IMR-90 (cell line): ENCODE measurements at regions not wholly inside any gene's neighbourhood (a gene's known extent, or its start where the extent isn't known, plus 50 kb on each side); places are given as distances from the start of the nearest gene placed in this dataset.

Source experiments
- ATAC-seq: fragments of 200-7000 bp; cut with Tn5 transposase; 2 replicates; pipeline ENCODE4 v1.9.1; 2020; ENCODE audit warnings: low read depth, mild to moderate bottlenecking, moderate library complexity
- BruUV-seq: library from RNA; stranded (reverse); fragments of 400-500 nt; replicated peaks from 2 replicates; lab custom pipeline; 2021; lab: Mats Ljungman, UMichigan
- CTCF ChIA-PET: fragments of 300-600 bp; formaldehyde crosslinking; extraction: SDS; loops from one replicate; lab custom pipeline; 2021; ENCODE audit warnings: antibody characterized with exemption; lab: Yijun Ruan, JAX
- POLR2A ChIA-PET: fragments of 300-600 bp; sonication (Branson Sonifier 250); formaldehyde crosslinking; loops from one replicate; lab custom pipeline; 2022; ENCODE audit warnings: antibody characterized with exemption; ENCODE audit not compliant: unreplicated experiment; lab: Charles Lee
- DNase-seq: peaks from one replicate; pipeline ENCODE4 v3.0.0; 2013
- H2AFZ ChIP-seq: replicated peaks from 2 replicates; pipeline ENCODE3; 2013; ENCODE audit warnings: low read length, mild to moderate bottlenecking; ENCODE audit not compliant: poor library complexity
- H2AK5ac ChIP-seq: 2 replicates; pipeline ENCODE4 v1.6.1; 2013; ENCODE audit warnings: low read depth, low read length, inconsistent platforms
- H2AK9ac ChIP-seq: replicated peaks from 2 replicates; pipeline ENCODE3; 2013; ENCODE audit warnings: mild to moderate bottlenecking, low read depth, low read length, moderate library complexity; ENCODE audit not compliant: poor library complexity
- H2BK120ac ChIP-seq: 2 replicates; pipeline ENCODE4 v1.6.1; 2013; ENCODE audit warnings: low read depth, low read length, inconsistent platforms
- H2BK15ac ChIP-seq: 3 replicates; pipeline ENCODE4 v1.6.1; 2013; ENCODE audit warnings: low read depth, low read length, inconsistent platforms
- H2BK20ac ChIP-seq: 2 replicates; pipeline ENCODE4 v1.6.1; 2013; ENCODE audit warnings: low read depth, mild to moderate bottlenecking, inconsistent platforms, low read length, moderate library complexity
- H2BK5ac ChIP-seq: 2 replicates; pipeline ENCODE4 v1.6.1; 2013; ENCODE audit warnings: mild to moderate bottlenecking, low read depth, low read length, inconsistent platforms; ENCODE audit not compliant: poor library complexity, severe bottlenecking
- H3K14ac ChIP-seq: replicated peaks from 2 replicates; pipeline ENCODE4 v1.6.1; 2013; ENCODE audit warnings: low read depth, low read length, inconsistent platforms
- H3K18ac ChIP-seq: 2 replicates; pipeline ENCODE4 v1.6.1; 2013; ENCODE audit warnings: low read depth, low read length, control low read depth
- H3K23ac ChIP-seq: 2 replicates; pipeline ENCODE4 v1.6.1; 2013; ENCODE audit warnings: low read depth, low read length, inconsistent platforms
- H3K27ac ChIP-seq: 2 replicates; pipeline ENCODE4 v1.5.1; 2013; ENCODE audit warnings: mild to moderate bottlenecking, control low read depth, low read length; ENCODE audit not compliant: insufficient read depth
- H3K27me3 ChIP-seq: 2 replicates; pipeline ENCODE4 v1.6.1; 2013; ENCODE audit warnings: low read length; ENCODE audit not compliant: control insufficient read depth, insufficient read depth
- H3K36me3 ChIP-seq: 2 replicates; pipeline ENCODE4 v1.6.1; 2013; ENCODE audit warnings: low read length, mixed read lengths; ENCODE audit not compliant: control insufficient read depth, insufficient read depth
- H3K4ac ChIP-seq: 2 replicates; pipeline ENCODE4 v1.6.1; 2013; ENCODE audit warnings: low read depth, low read length, inconsistent platforms
- H3K4me1 ChIP-seq: 2 replicates; pipeline ENCODE4 v1.6.1; 2013; ENCODE audit warnings: low read length, mixed read lengths; ENCODE audit not compliant: control insufficient read depth, insufficient read depth
- H3K4me2 ChIP-seq: 2 replicates; pipeline ENCODE4 v1.6.1; 2013; ENCODE audit warnings: low read depth, mild to moderate bottlenecking, control low read depth, low read length, moderate library complexity
- H3K4me3 ChIP-seq: 2 replicates; pipeline ENCODE4 v1.5.1; 2013; ENCODE audit warnings: low read depth, mild to moderate bottlenecking, control low read depth, low read length, moderate library complexity; ENCODE audit not compliant: insufficient read depth
- H3K56ac ChIP-seq: 2 replicates; pipeline ENCODE4 v1.6.1; 2013; ENCODE audit warnings: low read length, inconsistent platforms; ENCODE audit not compliant: insufficient read depth; ENCODE audit errors: extremely low read depth
- H3K79me1 ChIP-seq, 2 experiments: 2 replicates each; pipeline ENCODE4 v1.6.1; 2013; ENCODE audit warnings: low read length in 2 of 2, inconsistent platforms in 1 of 2, low read depth in 1 of 2
- H3K9ac ChIP-seq: 2 replicates; pipeline ENCODE4 v1.6.1; 2013; ENCODE audit warnings: low read depth, low read length, control low read depth
- H3K9me1 ChIP-seq: 2 replicates; pipeline ENCODE4 v1.6.1; 2013; ENCODE audit warnings: low read length, inconsistent platforms; ENCODE audit not compliant: insufficient read depth
- H3K9me3 ChIP-seq: 2 replicates; pipeline ENCODE4 v1.6.1; 2013; ENCODE audit warnings: low read length; ENCODE audit not compliant: control insufficient read depth, insufficient read depth
- H4K20me1 ChIP-seq: 2 replicates; pipeline ENCODE4 v1.6.1; 2013; ENCODE audit warnings: low read length, inconsistent platforms; ENCODE audit not compliant: insufficient read depth
- H4K5ac ChIP-seq: 2 replicates; pipeline ENCODE4 v1.6.1; 2013; ENCODE audit warnings: mild to moderate bottlenecking, low read depth, low read length, control low read depth
- H4K8ac ChIP-seq, 2 experiments: 2 replicates each; pipeline ENCODE4 v1.6.1; 2013; ENCODE audit warnings: low read depth in 2 of 2, low read length in 2 of 2, control low read depth in 1 of 2, inconsistent platforms in 1 of 2
- H4K91ac ChIP-seq: 2 replicates; pipeline ENCODE4 v1.6.1; 2013; ENCODE audit warnings: low read depth, low read length, inconsistent platforms; ENCODE audit not compliant: insufficient read depth
- BHLHE40 ChIP-seq: fragments of 150-350 bp; IDR thresholded peaks from 2 replicates; pipeline ENCODE4 v1.6.1; 2016; ENCODE audit warnings: mild to moderate bottlenecking, low read depth, low read length
- CHD1 ChIP-seq: IDR thresholded peaks from 2 replicates; pipeline ENCODE4 v1.6.1; 2012; ENCODE audit warnings: low read depth, low read length, improper control_type of control experiment
- POLR2A ChIP-seq: IDR thresholded peaks from 2 replicates; pipeline ENCODE4 v1.6.1; 2012; ENCODE audit warnings: mild to moderate bottlenecking, low read depth, low read length
- RCOR1 ChIP-seq: IDR thresholded peaks from 2 replicates; pipeline ENCODE4 v1.6.1; 2012; ENCODE audit warnings: mild to moderate bottlenecking, low read length, improper control_type of control experiment; ENCODE audit not compliant: insufficient replicate concordance
- RFX5 ChIP-seq: IDR thresholded peaks from 2 replicates; pipeline ENCODE4 v1.8.0; 2012; ENCODE audit warnings: low read depth, mild to moderate bottlenecking, low read length, moderate library complexity
- SMC3 ChIP-seq: fragments of 150-350 bp; IDR thresholded peaks from 2 replicates; pipeline ENCODE4 v1.6.1; 2016; ENCODE audit warnings: low read depth, mild to moderate bottlenecking, antibody characterized with exemption, low read length, moderate library complexity
- WGBS, 2 experiments: methylation state at CpG; one replicate each; pipeline versions ENCODE4 v1.1.5 to v1.1.7; 2013; ENCODE audit warnings: missing lambda C conversion rate in 2 of 2; ENCODE audit not compliant: insufficient read length in 1 of 2; ENCODE audit errors: extremely low coverage in 2 of 2; 5-methylcytosine and 5-hydroxymethylcytosine counted together
- dilution Hi-C: fragments of 300-500 bp; cut with HindIII; formaldehyde crosslinking; loops from one replicate; pipeline ENCODE4 v1.14.3; 2018; ENCODE audit warnings: low sequenced_read_pairs; ENCODE audit not compliant: unreplicated experiment
- in situ Hi-C: fragments of 300-500 bp; cut with MboI; formaldehyde crosslinking; loops from 3 replicates; pipeline ENCODE4 v1.14.3; 2019; ENCODE audit warnings: low sequenced_read_pairs, inconsistent platforms, mixed read lengths
- intact Hi-C: fragments of 100-400 bp; cut with micrococcal nuclease; formaldehyde crosslinking; loops from 2 replicates; pipeline ENCODE4 v1.10.0; 2022
- TF ChIP-seq, protein P1 (sequence below): fragments of 150-350 bp; IDR thresholded peaks from 2 replicates; pipeline ENCODE4 v1.6.1; 2017; ENCODE audit warnings: mild to moderate bottlenecking, antibody characterized with exemption, low read length, low read depth
- TF ChIP-seq, protein P2 (sequence below): conservative IDR thresholded peaks from 2 replicates; pipeline ENCODE4 v1.5.1; 2012; ENCODE audit warnings: mild to moderate bottlenecking, low read depth, low read length, improper control_type of control experiment

DNA sequence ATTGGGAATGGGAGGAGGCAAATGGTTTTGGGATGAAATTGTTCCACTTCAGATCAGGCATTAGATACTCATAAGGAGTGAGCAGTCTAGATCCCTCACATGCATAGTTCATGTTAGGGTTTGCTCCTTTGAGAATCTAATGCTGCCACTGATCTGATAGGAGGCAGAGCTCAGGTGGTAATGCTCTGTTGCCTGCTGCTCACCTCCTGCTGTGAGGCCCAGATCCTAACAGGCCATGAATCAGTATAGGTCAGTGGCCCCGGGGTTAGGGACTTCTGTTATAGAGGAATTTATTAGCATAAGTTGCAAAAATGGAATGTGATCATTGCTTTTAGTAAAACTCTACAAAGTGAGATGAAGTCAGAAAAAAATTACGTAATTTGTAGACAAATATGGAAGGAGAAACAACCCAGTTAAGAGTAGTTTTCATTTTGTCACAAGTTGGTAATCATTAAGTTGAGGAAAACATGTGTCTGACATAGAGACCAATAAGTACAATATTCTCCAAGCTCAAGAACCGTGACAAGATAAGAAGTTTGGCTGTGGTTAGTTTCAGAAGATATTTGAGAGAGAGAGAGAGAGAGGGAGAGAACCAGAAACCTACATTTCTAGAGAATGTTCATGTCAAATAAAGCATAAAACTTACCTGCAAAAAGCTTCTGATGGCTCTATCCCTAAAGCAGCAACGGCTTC, 689.7 kb upstream of the PRMT6 start:
- dilution Hi-C loops = no loop called here
- Histone ChIP-seq H3K9me3 (peaks cover 5% of the 10 kb centered on the region; the same call in 1 of the 2 replicates), H3K36me3 (no peaks in the 10 kb centered on the region), H4K20me1 (no peaks in the 10 kb centered on the region), H3K9me1 (no peaks in the 10 kb centered on the region), H2AK9ac (no peak overlapping the region), H2AFZ (no peak overlapping the region), H3K4me1 (no peaks in the 10 kb centered on the region), H3K4me3 (no peak overlapping the region), H2AK5ac (no peak overlapping the region), H2BK5ac (no peak overlapping the region), H3K23ac (no peak overlapping the region), H3K9ac (no peak overlapping the region), H2BK20ac (no peak overlapping the region), H3K27me3 (no peaks in the 10 kb centered on the region), H2BK120ac (no peak overlapping the region), H3K4me2 (no peak overlapping the region), H3K56ac (no peak overlapping the region), H3K4ac (no peak overlapping the region), H3K18ac (no peak overlapping the region), H3K14ac (no peak overlapping the region), H3K79me1 (no peaks in the 10 kb centered on the region), H2BK15ac (no peak overlapping the region), H4K91ac (no peak overlapping the region), H4K8ac (no peak overlapping the region), H3K27ac (no peak overlapping the region), H4K5ac (no peak overlapping the region)
- in situ Hi-C loops = no loop called here
- intact Hi-C loops = no loop called here
- WGBS, 2 experiments = no CpG with 5 or more reads among the region's 4 CpGs
- CTCF ChIA-PET = no interaction called here
- POLR2A ChIA-PET = no interaction called here
- ATAC-seq (no peak), DNase-seq (no peak)
- no TSS peak for BruUV-seq
- no peak for TF ChIP-seq POLR2A
- no peak for TF ChIP-seq CHD1
- TF ChIP-seq, protein P1, sequence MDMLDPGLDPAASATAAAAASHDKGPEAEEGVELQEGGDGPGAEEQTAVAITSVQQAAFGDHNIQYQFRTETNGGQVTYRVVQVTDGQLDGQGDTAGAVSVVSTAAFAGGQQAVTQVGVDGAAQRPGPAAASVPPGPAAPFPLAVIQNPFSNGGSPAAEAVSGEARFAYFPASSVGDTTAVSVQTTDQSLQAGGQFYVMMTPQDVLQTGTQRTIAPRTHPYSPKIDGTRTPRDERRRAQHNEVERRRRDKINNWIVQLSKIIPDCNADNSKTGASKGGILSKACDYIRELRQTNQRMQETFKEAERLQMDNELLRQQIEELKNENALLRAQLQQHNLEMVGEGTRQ = no peak
- TF ChIP-seq RCOR1 = no peak
- TF ChIP-seq, protein P2, sequence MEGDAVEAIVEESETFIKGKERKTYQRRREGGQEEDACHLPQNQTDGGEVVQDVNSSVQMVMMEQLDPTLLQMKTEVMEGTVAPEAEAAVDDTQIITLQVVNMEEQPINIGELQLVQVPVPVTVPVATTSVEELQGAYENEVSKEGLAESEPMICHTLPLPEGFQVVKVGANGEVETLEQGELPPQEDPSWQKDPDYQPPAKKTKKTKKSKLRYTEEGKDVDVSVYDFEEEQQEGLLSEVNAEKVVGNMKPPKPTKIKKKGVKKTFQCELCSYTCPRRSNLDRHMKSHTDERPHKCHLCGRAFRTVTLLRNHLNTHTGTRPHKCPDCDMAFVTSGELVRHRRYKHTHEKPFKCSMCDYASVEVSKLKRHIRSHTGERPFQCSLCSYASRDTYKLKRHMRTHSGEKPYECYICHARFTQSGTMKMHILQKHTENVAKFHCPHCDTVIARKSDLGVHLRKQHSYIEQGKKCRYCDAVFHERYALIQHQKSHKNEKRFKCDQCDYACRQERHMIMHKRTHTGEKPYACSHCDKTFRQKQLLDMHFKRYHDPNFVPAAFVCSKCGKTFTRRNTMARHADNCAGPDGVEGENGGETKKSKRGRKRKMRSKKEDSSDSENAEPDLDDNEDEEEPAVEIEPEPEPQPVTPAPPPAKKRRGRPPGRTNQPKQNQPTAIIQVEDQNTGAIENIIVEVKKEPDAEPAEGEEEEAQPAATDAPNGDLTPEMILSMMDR = no peak
- no peak for TF ChIP-seq RFX5
- no peak for TF ChIP-seq BHLHE40
- TF ChIP-seq SMC3 = no peak
